SK-N-SH (cell line): ENCODE measurements at regions not wholly inside any gene's neighbourhood (a gene's known extent, or its start where the extent isn't known, plus 50 kb on each side); places are given as distances from the start of the nearest gene placed in this dataset.

Source experiments
- ELF1 ChIP-seq: IDR thresholded peaks from 2 replicates; pipeline ENCODE4 v1.4.0; 2012
- EP300 ChIP-seq, 2 experiments: IDR thresholded peaks; 2 replicates each; pipeline versions ENCODE4 v1.4.0 to v1.6.1; 2012; ENCODE audit warnings: borderline replicate concordance in 1 of 2, low read depth in 1 of 2, low read length in 1 of 2
- GABPA ChIP-seq: IDR thresholded peaks from 2 replicates; pipeline ENCODE4 v1.4.0; 2012; ENCODE audit warnings: low read depth, mild to moderate bottlenecking
- JUND ChIP-seq: IDR thresholded peaks from 2 replicates; pipeline ENCODE4 v1.4.0; 2012
- MXI1 ChIP-seq: IDR thresholded peaks from 2 replicates; pipeline ENCODE4 v1.6.1; 2012; ENCODE audit warnings: mild to moderate bottlenecking, low read depth, low read length, improper control_type of control experiment
- NRF1 ChIP-seq: IDR thresholded peaks from 2 replicates; pipeline ENCODE4 v1.6.1; 2012; ENCODE audit warnings: low read depth, mild to moderate bottlenecking, low read length
- POLR2AphosphoS5 ChIP-seq: IDR thresholded peaks from 2 replicates; pipeline ENCODE4 v1.6.1; 2012; ENCODE audit warnings: low read depth, low read length
- RCOR1 ChIP-seq: fragments of 150-350 bp; IDR thresholded peaks from 2 replicates; pipeline ENCODE4 v1.6.1; 2017; ENCODE audit warnings: antibody characterized with exemption, low read length
- TAF1 ChIP-seq: IDR thresholded peaks from 2 replicates; pipeline ENCODE4 v1.6.1; 2012; ENCODE audit warnings: low read depth, mild to moderate bottlenecking, low read length, moderate library complexity, borderline replicate concordance
- YY1 ChIP-seq: IDR thresholded peaks from 2 replicates; pipeline ENCODE4 v1.4.0; 2012; ENCODE audit warnings: low read depth, mild to moderate bottlenecking
- TF ChIP-seq, protein P1 (sequence below): fragments of 200-600 bp; sonication (generic); IDR thresholded peaks from 2 replicates; pipeline ENCODE4 v1.6.1; 2017; ENCODE audit warnings: antibody characterized with exemption, mild to moderate bottlenecking, moderate library complexity
- TF ChIP-seq, protein P2 (sequence below): fragments of 150-350 bp; IDR thresholded peaks from 2 replicates; pipeline ENCODE4 v1.6.1; 2017; ENCODE audit warnings: antibody characterized with exemption, low read length, low read depth, borderline replicate concordance
- TF ChIP-seq, protein P3 (sequence below): IDR thresholded peaks from 2 replicates; pipeline ENCODE4 v1.6.1; 2012; ENCODE audit warnings: mild to moderate bottlenecking, low read depth, low read length, moderate library complexity

GRCh38 chr18:30044496-30044895 lies 998.0 kb downstream of the DSC3 start:
- TF ChIP-seq YY1: no peak
- TF ChIP-seq, protein P1, sequence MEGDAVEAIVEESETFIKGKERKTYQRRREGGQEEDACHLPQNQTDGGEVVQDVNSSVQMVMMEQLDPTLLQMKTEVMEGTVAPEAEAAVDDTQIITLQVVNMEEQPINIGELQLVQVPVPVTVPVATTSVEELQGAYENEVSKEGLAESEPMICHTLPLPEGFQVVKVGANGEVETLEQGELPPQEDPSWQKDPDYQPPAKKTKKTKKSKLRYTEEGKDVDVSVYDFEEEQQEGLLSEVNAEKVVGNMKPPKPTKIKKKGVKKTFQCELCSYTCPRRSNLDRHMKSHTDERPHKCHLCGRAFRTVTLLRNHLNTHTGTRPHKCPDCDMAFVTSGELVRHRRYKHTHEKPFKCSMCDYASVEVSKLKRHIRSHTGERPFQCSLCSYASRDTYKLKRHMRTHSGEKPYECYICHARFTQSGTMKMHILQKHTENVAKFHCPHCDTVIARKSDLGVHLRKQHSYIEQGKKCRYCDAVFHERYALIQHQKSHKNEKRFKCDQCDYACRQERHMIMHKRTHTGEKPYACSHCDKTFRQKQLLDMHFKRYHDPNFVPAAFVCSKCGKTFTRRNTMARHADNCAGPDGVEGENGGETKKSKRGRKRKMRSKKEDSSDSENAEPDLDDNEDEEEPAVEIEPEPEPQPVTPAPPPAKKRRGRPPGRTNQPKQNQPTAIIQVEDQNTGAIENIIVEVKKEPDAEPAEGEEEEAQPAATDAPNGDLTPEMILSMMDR: no peak
- TF ChIP-seq POLR2AphosphoS5: no peak
- TF ChIP-seq, protein P2, sequence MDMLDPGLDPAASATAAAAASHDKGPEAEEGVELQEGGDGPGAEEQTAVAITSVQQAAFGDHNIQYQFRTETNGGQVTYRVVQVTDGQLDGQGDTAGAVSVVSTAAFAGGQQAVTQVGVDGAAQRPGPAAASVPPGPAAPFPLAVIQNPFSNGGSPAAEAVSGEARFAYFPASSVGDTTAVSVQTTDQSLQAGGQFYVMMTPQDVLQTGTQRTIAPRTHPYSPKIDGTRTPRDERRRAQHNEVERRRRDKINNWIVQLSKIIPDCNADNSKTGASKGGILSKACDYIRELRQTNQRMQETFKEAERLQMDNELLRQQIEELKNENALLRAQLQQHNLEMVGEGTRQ: no peak
- no peak for TF ChIP-seq NRF1
- no peak for TF ChIP-seq EP300 (IDR thresholded peaks at IDR 0.05; ENCODE audit: borderline replicate concordance in 1 of 2, low read depth in 1 of 2, low read length in 1 of 2)
- no peak for TF ChIP-seq RCOR1
- TF ChIP-seq MXI1: no peak
- TF ChIP-seq TAF1: no peak
- TF ChIP-seq, protein P3, sequence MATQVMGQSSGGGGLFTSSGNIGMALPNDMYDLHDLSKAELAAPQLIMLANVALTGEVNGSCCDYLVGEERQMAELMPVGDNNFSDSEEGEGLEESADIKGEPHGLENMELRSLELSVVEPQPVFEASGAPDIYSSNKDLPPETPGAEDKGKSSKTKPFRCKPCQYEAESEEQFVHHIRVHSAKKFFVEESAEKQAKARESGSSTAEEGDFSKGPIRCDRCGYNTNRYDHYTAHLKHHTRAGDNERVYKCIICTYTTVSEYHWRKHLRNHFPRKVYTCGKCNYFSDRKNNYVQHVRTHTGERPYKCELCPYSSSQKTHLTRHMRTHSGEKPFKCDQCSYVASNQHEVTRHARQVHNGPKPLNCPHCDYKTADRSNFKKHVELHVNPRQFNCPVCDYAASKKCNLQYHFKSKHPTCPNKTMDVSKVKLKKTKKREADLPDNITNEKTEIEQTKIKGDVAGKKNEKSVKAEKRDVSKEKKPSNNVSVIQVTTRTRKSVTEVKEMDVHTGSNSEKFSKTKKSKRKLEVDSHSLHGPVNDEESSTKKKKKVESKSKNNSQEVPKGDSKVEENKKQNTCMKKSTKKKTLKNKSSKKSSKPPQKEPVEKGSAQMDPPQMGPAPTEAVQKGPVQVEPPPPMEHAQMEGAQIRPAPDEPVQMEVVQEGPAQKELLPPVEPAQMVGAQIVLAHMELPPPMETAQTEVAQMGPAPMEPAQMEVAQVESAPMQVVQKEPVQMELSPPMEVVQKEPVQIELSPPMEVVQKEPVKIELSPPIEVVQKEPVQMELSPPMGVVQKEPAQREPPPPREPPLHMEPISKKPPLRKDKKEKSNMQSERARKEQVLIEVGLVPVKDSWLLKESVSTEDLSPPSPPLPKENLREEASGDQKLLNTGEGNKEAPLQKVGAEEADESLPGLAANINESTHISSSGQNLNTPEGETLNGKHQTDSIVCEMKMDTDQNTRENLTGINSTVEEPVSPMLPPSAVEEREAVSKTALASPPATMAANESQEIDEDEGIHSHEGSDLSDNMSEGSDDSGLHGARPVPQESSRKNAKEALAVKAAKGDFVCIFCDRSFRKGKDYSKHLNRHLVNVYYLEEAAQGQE: no peak
- no peak for TF ChIP-seq ELF1
- TF ChIP-seq GABPA: no peak
- no peak for TF ChIP-seq JUND
